ENCODE measurements at regions not wholly inside any gene's neighbourhood (a gene's known extent, or its start where the extent isn't known, plus 50 kb on each side); places are given as distances from the start of the nearest gene placed in this dataset.

DNA sequence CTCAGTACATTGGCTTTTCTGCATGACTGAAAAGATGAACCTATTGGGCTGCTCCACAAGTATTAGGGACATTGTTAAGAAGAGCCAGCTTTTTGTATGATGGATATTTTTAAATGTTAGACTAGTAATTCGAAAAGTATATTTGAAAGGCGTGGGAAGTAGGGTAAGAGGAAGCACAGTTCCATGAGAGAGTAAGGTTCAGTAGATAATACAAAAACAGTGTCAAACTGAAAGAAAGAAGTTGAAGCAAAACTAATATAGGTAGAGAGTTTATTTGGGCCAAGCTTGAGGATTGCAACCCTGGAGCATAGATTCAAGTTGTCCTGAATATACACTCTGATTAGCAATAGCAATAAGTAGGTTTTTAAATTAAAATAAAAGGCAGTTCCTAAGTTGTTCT lies 193.9 kb downstream of the RASSF9 start (continued):
- TF ChIP-seq MGA (IDR thresholded peaks at IDR 0.05), result no peak

Data from K562 (cell line).